OCI-LY1 (cell line): ENCODE measurements at regions not wholly inside any gene's neighbourhood (a gene's known extent, or its start where the extent isn't known, plus 50 kb on each side); places are given as distances from the start of the nearest gene placed in this dataset.
"Not testable (repeated sequence)": the region's sequence is repeated elsewhere in the genome, so short reads cannot be mapped to it uniquely, and the experiment has no call there.

Experiments used
- H2AFZ ChIP-seq: fragments of 200-600 bp; sonication (generic), shearing (Covaris generic); 2 replicates; pipeline ENCODE4 v1.6.0; 2014; ENCODE audit warnings: antibody characterized with exemption, mild to moderate bottlenecking, low read length
- H3F3A ChIP-seq: fragments of 200-600 bp; sonication (generic), shearing (Covaris generic); 2 replicates; pipeline ENCODE4 v1.6.0; 2014; ENCODE audit warnings: mild to moderate bottlenecking, antibody characterized with exemption, low read length, moderate library complexity; ENCODE audit not compliant: insufficient read depth
- H3K27ac ChIP-seq: fragments of 200-600 bp; sonication (generic); 2 replicates; pipeline ENCODE4 v1.5.1; 2014; ENCODE audit warnings: low read length, mixed run types, mild to moderate bottlenecking, low read depth; ENCODE audit not compliant: poor library complexity, severe bottlenecking
- H3K27me3 ChIP-seq: fragments of 200-600 bp; sonication (generic); 2 replicates; pipeline ENCODE4 v1.6.0; 2014; ENCODE audit warnings: antibody characterized with exemption, mild to moderate bottlenecking, low read length, moderate library complexity; ENCODE audit not compliant: insufficient read depth
- H3K36me3 ChIP-seq: fragments of 200-600 bp; sonication (generic); 2 replicates; pipeline ENCODE4 v1.6.1; 2014; ENCODE audit warnings: mild to moderate bottlenecking, antibody characterized with exemption, low read length, moderate library complexity, mixed read lengths; ENCODE audit not compliant: insufficient read depth
- H3K4me1 ChIP-seq: fragments of 200-600 bp; sonication (generic); 2 replicates; pipeline ENCODE4 v1.5.1; 2014; ENCODE audit warnings: mild to moderate bottlenecking, low read length, moderate library complexity; ENCODE audit not compliant: insufficient read depth, severe bottlenecking
- H3K4me2 ChIP-seq: fragments of 200-600 bp; sonication (generic), shearing (Covaris generic); 2 replicates; pipeline ENCODE4 v1.6.1; 2014; ENCODE audit warnings: low read length
- H3K4me3 ChIP-seq: fragments of 200-600 bp; sonication (generic); 2 replicates; pipeline ENCODE4 v1.5.1; 2014; ENCODE audit warnings: low read length, low read depth, mild to moderate bottlenecking, mixed read lengths; ENCODE audit not compliant: poor library complexity, severe bottlenecking
- H3K79me2 ChIP-seq: fragments of 200-600 bp; shearing (Covaris generic); 2 replicates; pipeline ENCODE4 v1.6.1; 2016; ENCODE audit warnings: mixed run types, low read length, mixed read lengths; ENCODE audit not compliant: insufficient read depth
- H3K9ac ChIP-seq: fragments of 200-600 bp; sonication (generic), shearing (Covaris generic); 2 replicates; pipeline ENCODE4 v1.6.1; 2014; ENCODE audit warnings: mild to moderate bottlenecking, low read length, mixed read lengths
- H3K9me2 ChIP-seq: fragments of 200-600 bp; sonication (generic), shearing (Covaris generic); 2 replicates; pipeline ENCODE4 v1.6.1; 2014; ENCODE audit warnings: low read depth, mild to moderate bottlenecking, low read length, mixed read lengths
- H3K9me3 ChIP-seq: fragments of 200-600 bp; shearing (Covaris generic); 2 replicates; pipeline ENCODE4 v1.6.1; 2014; ENCODE audit warnings: low read length, mixed read lengths
- H4K20me1 ChIP-seq: fragments of 200-600 bp; sonication (generic), shearing (Covaris generic); 2 replicates; pipeline ENCODE4 v1.6.0; 2016; ENCODE audit warnings: mild to moderate bottlenecking, low read length; ENCODE audit not compliant: insufficient read depth
- CTCF ChIP-seq: fragments of 200-600 bp; sonication (generic), shearing (Covaris generic); IDR thresholded peaks from 2 replicates; pipeline ENCODE4 v1.5.1; 2017; ENCODE audit warnings: mild to moderate bottlenecking, antibody characterized with exemption, low read length, moderate library complexity, mixed read lengths
- EZH2 ChIP-seq: fragments of 200-600 bp; sonication (generic), shearing (Covaris generic); IDR thresholded peaks from 2 replicates; pipeline ENCODE4 v1.8.0; 2017; ENCODE audit warnings: borderline replicate concordance, mixed run types, mild to moderate bottlenecking, antibody characterized with exemption, low read length, moderate library complexity, mixed read lengths

DNA sequence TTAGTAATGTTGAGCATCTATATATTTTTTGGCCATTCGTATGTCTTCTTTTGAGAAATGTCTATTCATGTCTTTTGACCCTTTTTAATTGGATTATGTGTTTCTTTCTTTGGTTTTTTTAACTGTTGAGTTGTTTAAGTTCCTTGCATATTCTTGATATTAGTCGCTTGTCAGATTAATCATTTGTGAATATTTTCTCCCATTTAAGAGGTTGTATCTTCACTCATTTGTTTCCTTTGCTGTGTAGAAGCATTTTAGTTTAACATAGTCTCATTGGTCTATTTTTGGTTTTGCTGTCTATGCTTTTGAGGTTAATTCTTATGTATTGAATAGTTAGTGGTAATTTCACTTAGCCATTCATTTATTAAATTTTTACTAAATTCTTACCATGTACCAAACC lies 283.8 kb downstream of the ZPLD1 start:
- no peaks in the 10 kb centered on the region for H3K4me1 ChIP-seq
- H3K4me3 ChIP-seq: no peak overlapping the region
- H2AFZ ChIP-seq: no peak overlapping the region
- no peak overlapping the region for H3K9ac ChIP-seq
- H3K4me2 ChIP-seq: no peak overlapping the region
- H3F3A ChIP-seq: no peaks in the 10 kb centered on the region
- H3K9me2 ChIP-seq: no peaks in the 10 kb centered on the region
- no peaks in the 10 kb centered on the region for H3K79me2 ChIP-seq
- no peak overlapping the region for H3K27ac ChIP-seq
- no peaks in the 10 kb centered on the region for H3K36me3 ChIP-seq
- H3K9me3 ChIP-seq: no peaks in the 10 kb centered on the region
- TF ChIP-seq EZH2: no peak
- no peak for TF ChIP-seq CTCF
- H3K27me3 ChIP-seq: no peaks in the 10 kb centered on the region
- no peaks in the 10 kb centered on the region for H4K20me1 ChIP-seq

GRCh38 chr3:102722317-102722716 lies 287.5 kb downstream of the ZPLD1 start:
- H3K9ac ChIP-seq: no peak overlapping the region
- no peaks in the 10 kb centered on the region for H3K9me2 ChIP-seq
- no peaks in the 10 kb centered on the region for H3F3A ChIP-seq
- H3K4me1 ChIP-seq: no peaks in the 10 kb centered on the region
- H3K27me3 ChIP-seq: no peaks in the 10 kb centered on the region
- no peaks in the 10 kb centered on the region for H3K36me3 ChIP-seq
- no peaks in the 10 kb centered on the region for H3K79me2 ChIP-seq
- no peak overlapping the region for H2AFZ ChIP-seq
- no peaks in the 10 kb centered on the region for H4K20me1 ChIP-seq
- H3K4me2 ChIP-seq: no peak overlapping the region
- no peak for TF ChIP-seq CTCF
- no peak for TF ChIP-seq EZH2
- no peak overlapping the region for H3K4me3 ChIP-seq
- H3K9me3 ChIP-seq: no peaks in the 10 kb centered on the region
- H3K27ac ChIP-seq: no peak overlapping the region

GRCh38 chr3:102727340-102727739 lies 292.5 kb downstream of the ZPLD1 start:
- no peak overlapping the region for H2AFZ ChIP-seq
- no peaks in the 10 kb centered on the region for H3K9me2 ChIP-seq
- no peak overlapping the region for H3K27ac ChIP-seq
- H3K27me3 ChIP-seq: no peaks in the 10 kb centered on the region
- TF ChIP-seq EZH2: no peak
- no peak for TF ChIP-seq CTCF
- H3K79me2 ChIP-seq: no peaks in the 10 kb centered on the region
- H3K36me3 ChIP-seq: no peaks in the 10 kb centered on the region
- no peak overlapping the region for H3K4me2 ChIP-seq
- H3K4me1 ChIP-seq: no peaks in the 10 kb centered on the region
- H3K4me3 ChIP-seq: no peak overlapping the region
- no peaks in the 10 kb centered on the region for H3F3A ChIP-seq
- no peak overlapping the region for H3K9ac ChIP-seq
- H3K9me3 ChIP-seq: no peaks in the 10 kb centered on the region
- no peaks in the 10 kb centered on the region for H4K20me1 ChIP-seq

DNA sequence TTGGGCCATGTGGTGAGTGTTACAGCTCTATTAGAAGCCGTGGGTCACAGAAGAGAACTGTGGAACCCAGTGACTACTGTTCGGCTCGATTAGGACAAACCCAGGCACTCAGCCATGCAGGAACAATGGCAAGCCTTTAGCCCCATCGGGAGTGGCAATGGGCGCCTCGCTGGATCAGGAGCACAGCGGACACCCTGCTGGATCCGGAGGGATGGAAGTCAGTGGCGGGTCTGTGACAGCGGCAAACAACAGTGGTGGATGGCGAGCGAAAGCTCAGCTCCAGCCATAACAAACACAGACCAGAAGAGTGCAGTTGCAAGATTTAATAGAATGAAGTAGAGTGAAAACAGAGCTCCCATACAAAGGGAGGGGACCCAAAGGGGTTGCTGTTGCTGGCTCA lies 297.8 kb downstream of the ZPLD1 start:
- not testable (repeated sequence) for H3K9me3 ChIP-seq, H3K27me3 ChIP-seq, H3K4me1 ChIP-seq, H3F3A ChIP-seq, H4K20me1 ChIP-seq, H3K9me2 ChIP-seq, H3K4me3 ChIP-seq, H2AFZ ChIP-seq, H3K9ac ChIP-seq, H3K4me2 ChIP-seq, H3K36me3 ChIP-seq, H3K27ac ChIP-seq, H3K79me2 ChIP-seq
